ENCODE measurements at regions not wholly inside any gene's neighbourhood (a gene's known extent, or its start where the extent isn't known, plus 50 kb on each side); places are given as distances from the start of the nearest gene placed in this dataset.

- TF ChIP-seq ZBTB21 (CRISPR knock-in tag; IDR thresholded peaks at IDR 0.05) (no peak), KDM3A (CRISPR knock-in tag; IDR thresholded peaks at IDR 0.05; ENCODE audit: low read depth) (no peak), EZH2 (conservative IDR thresholded peaks at IDR 0.05; ENCODE audit: low read depth, low read length) (no peak)
Observed at GRCh38 chr10:20656886-20657285, 240.2 kb downstream of the NEBL start.

All from HepG2 (cell line).